ENCODE measurements at regions not wholly inside any gene's neighbourhood (a gene's known extent, or its start where the extent isn't known, plus 50 kb on each side); places are given as distances from the start of the nearest gene placed in this dataset.

GRCh38 chr12:92650228-92650822 is 52.5 kb upstream of the PLEKHG7 start:
- no peak overlapping the region for H3K27ac Mint-ChIP-seq
- H3K4me3 Mint-ChIP-seq = no peak overlapping the region
- no peaks in the 10 kb centered on the region for H3K36me3 Mint-ChIP-seq (ENCODE audit: low read depth)
- no peak for DNase-seq
- H3K4me1 Mint-ChIP-seq (ENCODE audit: low read depth) = peaks cover 20% of the 10 kb centered on the region
- no peaks in the 10 kb centered on the region for H3K9me3 Mint-ChIP-seq
- H3K27me3 Mint-ChIP-seq = no peaks in the 10 kb centered on the region

- peak; percentile 46 for DNase-seq
- Mint-ChIP-seq H3K36me3 (ENCODE audit: low read depth) (no peaks in the 10 kb centered on the region), H3K27me3 (no peaks in the 10 kb centered on the region), H3K9me3 (no peaks in the 10 kb centered on the region), H3K27ac (no peak overlapping the region), H3K4me3 (no peak overlapping the region), H3K4me1 (ENCODE audit: low read depth) (peaks cover 20% of the 10 kb centered on the region)
These were observed 53.1 kb upstream of the PLEKHG7 start for GRCh38 chr12:92649511-92650227.

GRCh38 chr12:92648242-92649031 is 54.4 kb upstream of the PLEKHG7 start:
- no peak overlapping the region for H3K4me3 Mint-ChIP-seq
- H3K36me3 Mint-ChIP-seq (ENCODE audit: low read depth) = no peaks in the 10 kb centered on the region
- no peak overlapping the region for H3K27ac Mint-ChIP-seq
- DNase-seq = no peak
- peaks cover 20% of the 10 kb centered on the region for H3K4me1 Mint-ChIP-seq (ENCODE audit: low read depth)
- no peaks in the 10 kb centered on the region for H3K27me3 Mint-ChIP-seq
- peaks cover 8% of the 10 kb centered on the region for H3K9me3 Mint-ChIP-seq

- Mint-ChIP-seq H3K4me3 (no peak overlapping the region), H3K9me3 (peaks cover 15% of the 10 kb centered on the region), H3K27me3 (no peaks in the 10 kb centered on the region), H3K27ac (no peak overlapping the region), H3K36me3 (ENCODE audit: low read depth) (no peaks in the 10 kb centered on the region), H3K4me1 (ENCODE audit: low read depth) (no peaks in the 10 kb centered on the region)
- DNase-seq = no peak
These were observed 61.5 kb upstream of the PLEKHG7 start for GRCh38 chr12:92641291-92641690.

GRCh38 chr12:92640691-92641090 is 62.1 kb upstream of the PLEKHG7 start:
- H3K27me3 Mint-ChIP-seq = no peaks in the 10 kb centered on the region
- no peak overlapping the region for H3K4me3 Mint-ChIP-seq
- DNase-seq = no peak
- H3K9me3 Mint-ChIP-seq = peaks cover 15% of the 10 kb centered on the region
- no peak overlapping the region for H3K27ac Mint-ChIP-seq
- no peaks in the 10 kb centered on the region for H3K4me1 Mint-ChIP-seq (ENCODE audit: low read depth)
- H3K36me3 Mint-ChIP-seq (ENCODE audit: low read depth) = no peaks in the 10 kb centered on the region

- Mint-ChIP-seq H3K36me3 (ENCODE audit: low read depth) (no peaks in the 10 kb centered on the region), H3K27me3 (no peaks in the 10 kb centered on the region), H3K4me1 (ENCODE audit: low read depth) (no peaks in the 10 kb centered on the region), H3K27ac (no peak overlapping the region), H3K9me3 (peaks cover 9% of the 10 kb centered on the region), H3K4me3 (no peak overlapping the region)
- DNase-seq = no peak
These were observed 63.8 kb upstream of the PLEKHG7 start for GRCh38 chr12:92639017-92639416.

GRCh38 chr12:92634730-92635129 is 68.1 kb upstream of the PLEKHG7 start:
- H3K36me3 Mint-ChIP-seq (ENCODE audit: low read depth) = no peaks in the 10 kb centered on the region
- no peak overlapping the region for H3K27ac Mint-ChIP-seq
- H3K9me3 Mint-ChIP-seq = no peaks in the 10 kb centered on the region
- no peak for DNase-seq
- no peaks in the 10 kb centered on the region for H3K4me1 Mint-ChIP-seq (ENCODE audit: low read depth)
- H3K4me3 Mint-ChIP-seq = no peak overlapping the region
- H3K27me3 Mint-ChIP-seq = no peaks in the 10 kb centered on the region

- no peak overlapping the region for H3K27ac Mint-ChIP-seq
- H3K9me3 Mint-ChIP-seq = no peaks in the 10 kb centered on the region
- no peaks in the 10 kb centered on the region for H3K36me3 Mint-ChIP-seq (ENCODE audit: low read depth)
- no peaks in the 10 kb centered on the region for H3K4me1 Mint-ChIP-seq (ENCODE audit: low read depth)
- no peak overlapping the region for H3K4me3 Mint-ChIP-seq
- DNase-seq = no peak
- H3K27me3 Mint-ChIP-seq = no peaks in the 10 kb centered on the region
These were observed 68.6 kb upstream of the PLEKHG7 start for GRCh38 chr12:92634202-92634601.

GRCh38 chr12:92630968-92631367 is 71.8 kb upstream of the PLEKHG7 start:
- Mint-ChIP-seq H3K4me1 (ENCODE audit: low read depth) (no peaks in the 10 kb centered on the region), H3K27ac (no peak overlapping the region), H3K27me3 (no peaks in the 10 kb centered on the region), H3K4me3 (no peak overlapping the region), H3K9me3 (no peaks in the 10 kb centered on the region), H3K36me3 (ENCODE audit: low read depth) (no peaks in the 10 kb centered on the region)
- DNase-seq = no peak

GRCh38 chr12:92629349-92630065 is 73.3 kb upstream of the PLEKHG7 start:
- no peak overlapping the region for H3K4me3 Mint-ChIP-seq
- no peak overlapping the region for H3K27ac Mint-ChIP-seq
- peaks cover 2% of the 10 kb centered on the region for H3K4me1 Mint-ChIP-seq (ENCODE audit: low read depth)
- DNase-seq = no peak
- no peaks in the 10 kb centered on the region for H3K27me3 Mint-ChIP-seq
- H3K9me3 Mint-ChIP-seq = no peaks in the 10 kb centered on the region
- H3K36me3 Mint-ChIP-seq (ENCODE audit: low read depth) = no peaks in the 10 kb centered on the region

- H3K4me3 Mint-ChIP-seq = no peak overlapping the region
- no peak overlapping the region for H3K27ac Mint-ChIP-seq
- no peaks in the 10 kb centered on the region for H3K9me3 Mint-ChIP-seq
- no peaks in the 10 kb centered on the region for H3K27me3 Mint-ChIP-seq
- no peaks in the 10 kb centered on the region for H3K36me3 Mint-ChIP-seq (ENCODE audit: low read depth)
- H3K4me1 Mint-ChIP-seq (ENCODE audit: low read depth) = peaks cover 3% of the 10 kb centered on the region
- DNase-seq = no peak
These were observed 74.3 kb upstream of the PLEKHG7 start for GRCh38 chr12:92628476-92628875.

GRCh38 chr12:92627511-92627910 is 75.3 kb upstream of the PLEKHG7 start:
- DNase-seq = no peak
- H3K36me3 Mint-ChIP-seq (ENCODE audit: low read depth) = no peaks in the 10 kb centered on the region
- peaks cover 3% of the 10 kb centered on the region for H3K4me1 Mint-ChIP-seq (ENCODE audit: low read depth)
- H3K4me3 Mint-ChIP-seq = no peak overlapping the region
- no peaks in the 10 kb centered on the region for H3K9me3 Mint-ChIP-seq
- H3K27me3 Mint-ChIP-seq = no peaks in the 10 kb centered on the region
- no peak overlapping the region for H3K27ac Mint-ChIP-seq

- H3K4me1 Mint-ChIP-seq (ENCODE audit: low read depth) = peaks cover 3% of the 10 kb centered on the region
- DNase-seq = no peak
- no peak overlapping the region for H3K27ac Mint-ChIP-seq
- no peaks in the 10 kb centered on the region for H3K27me3 Mint-ChIP-seq
- H3K4me3 Mint-ChIP-seq = no peak overlapping the region
- peaks cover 7% of the 10 kb centered on the region for H3K9me3 Mint-ChIP-seq
- no peaks in the 10 kb centered on the region for H3K36me3 Mint-ChIP-seq (ENCODE audit: low read depth)
These were observed 77.0 kb upstream of the PLEKHG7 start for GRCh38 chr12:92625639-92626310.

- no peak for DNase-seq
- H3K9me3 Mint-ChIP-seq = peaks cover 7% of the 10 kb centered on the region
- H3K4me1 Mint-ChIP-seq (ENCODE audit: low read depth) = peaks cover 3% of the 10 kb centered on the region
- no peaks in the 10 kb centered on the region for H3K27me3 Mint-ChIP-seq
- H3K4me3 Mint-ChIP-seq = no peak overlapping the region
- H3K36me3 Mint-ChIP-seq (ENCODE audit: low read depth) = no peaks in the 10 kb centered on the region
- no peak overlapping the region for H3K27ac Mint-ChIP-seq
These were observed 78.6 kb upstream of the PLEKHG7 start for GRCh38 chr12:92624236-92624635.

Measured in activated T-cell treated with anti-CD3 and anti-CD28 coated beads, Interleukin-2, amount 50 U/mL, for 24 hours (primary cell).